OCI-LY7 (cell line): ENCODE measurements at regions not wholly inside any gene's neighbourhood (a gene's known extent, or its start where the extent isn't known, plus 50 kb on each side); places are given as distances from the start of the nearest gene placed in this dataset.

Source experiments
- BruUV-seq: library from RNA; stranded (reverse); fragments of 400-500 nt; replicated peaks from 2 replicates; lab custom pipeline; 2021; lab: Mats Ljungman, UMichigan
- CTCF ChIA-PET: fragments of 300-600 bp; sonication (Branson Sonifier 250); formaldehyde crosslinking; loops from one replicate; lab custom pipeline; 2022; ENCODE audit warnings: antibody characterized with exemption; ENCODE audit not compliant: unreplicated experiment; lab: Charles Lee
- POLR2A ChIA-PET: fragments of 300-600 bp; sonication (Branson Sonifier 250); formaldehyde crosslinking; loops from one replicate; lab custom pipeline; 2022; ENCODE audit warnings: antibody characterized with exemption; lab: Charles Lee
- DNase-seq: peaks from one replicate; pipeline ENCODE4 v3.0.0-alpha.2; 2015; ENCODE audit warnings: low spot score
- H2AFZ ChIP-seq: fragments of 200-600 bp; sonication (generic), shearing (Covaris generic); 2 replicates; pipeline ENCODE4 v1.6.1; 2014; ENCODE audit warnings: mild to moderate bottlenecking, antibody characterized with exemption, low read length, moderate library complexity
- H3K27ac ChIP-seq: fragments of 200-600 bp; sonication (generic); 2 replicates; pipeline ENCODE4 v1.5.1; 2014; ENCODE audit warnings: mixed run types, low read depth, mild to moderate bottlenecking, moderate library complexity, low read length, inconsistent platforms; ENCODE audit not compliant: poor library complexity, severe bottlenecking
- H3K36me3 ChIP-seq: fragments of 200-600 bp; sonication (generic); 2 replicates; pipeline ENCODE4 v1.6.1; 2014; ENCODE audit warnings: mild to moderate bottlenecking, antibody characterized with exemption, low read length, moderate library complexity, mixed read lengths; ENCODE audit not compliant: insufficient read depth
- H3K4me1 ChIP-seq: fragments of 200-600 bp; sonication (generic); 2 replicates; pipeline ENCODE4 v1.5.1; 2014; ENCODE audit warnings: mild to moderate bottlenecking, low read length; ENCODE audit not compliant: insufficient read depth, poor library complexity, severe bottlenecking
- H3K4me2 ChIP-seq: fragments of 200-600 bp; sonication (generic); 2 replicates; pipeline ENCODE4 v1.6.1; 2014; ENCODE audit warnings: mild to moderate bottlenecking, low read length
- H3K4me3 ChIP-seq: fragments of 200-600 bp; sonication (generic); 2 replicates; pipeline ENCODE4 v1.5.1; 2014; ENCODE audit warnings: mild to moderate bottlenecking, low read depth, low read length; ENCODE audit not compliant: poor library complexity, severe bottlenecking
- H3K79me2 ChIP-seq: fragments of 200-600 bp; sonication (generic); 2 replicates; pipeline ENCODE4 v1.6.1; 2016; ENCODE audit warnings: low read depth, mild to moderate bottlenecking, low read length, moderate library complexity, mixed read lengths; ENCODE audit not compliant: insufficient read depth
- H3K9me2 ChIP-seq: fragments of 200-600 bp; sonication (generic); 2 replicates; pipeline ENCODE4 v1.6.1; 2016; ENCODE audit warnings: mild to moderate bottlenecking, low read length, mixed read lengths; ENCODE audit not compliant: insufficient read depth
- H3K9me3 ChIP-seq: fragments of 200-600 bp; sonication (generic); 2 replicates; pipeline ENCODE4 v1.6.1; 2014; ENCODE audit warnings: mild to moderate bottlenecking, mixed run types, low read length, mixed read lengths
- H4K20me1 ChIP-seq: fragments of 200-600 bp; sonication (generic); 2 replicates; pipeline ENCODE4 v1.6.1; 2014; ENCODE audit warnings: mild to moderate bottlenecking, antibody characterized with exemption, low read length, moderate library complexity, mixed read lengths; ENCODE audit not compliant: insufficient read depth
- CTCF ChIP-seq: fragments of 200-600 bp; sonication (generic); conservative IDR thresholded peaks from 2 replicates; pipeline ENCODE4 v1.5.1; 2014; ENCODE audit warnings: mild to moderate bottlenecking, antibody characterized with exemption, low read length, moderate library complexity, mixed read lengths
- EZH2phosphoT487 ChIP-seq: fragments of 200-600 bp; sonication (generic); IDR thresholded peaks from 2 replicates; pipeline ENCODE4 v1.6.1; 2018; ENCODE audit warnings: low read depth, borderline replicate concordance, mild to moderate bottlenecking, mixed run types, antibody characterized with exemption, low read length, moderate library complexity, mixed read lengths
- intact Hi-C: fragments of 100-400 bp; cut with micrococcal nuclease; formaldehyde crosslinking; loops from one replicate; pipeline ENCODE4 v1.10.0; 2022; ENCODE audit not compliant: unreplicated experiment

GRCh38 chr10:35822316-35822715 is 180.2 kb upstream of the FZD8 start:
- Histone ChIP-seq H3K4me3 (no peak overlapping the region), H3K9me2 (no peaks in the 10 kb centered on the region), H3K27ac (no peak overlapping the region), H2AFZ (no peak overlapping the region), H3K4me1 (no peaks in the 10 kb centered on the region), H3K79me2 (no peaks in the 10 kb centered on the region), H3K4me2 (no peak overlapping the region), H3K36me3 (no peaks in the 10 kb centered on the region), H4K20me1 (no peaks in the 10 kb centered on the region), H3K9me3 (no peaks in the 10 kb centered on the region)
- no TSS peak for BruUV-seq
- DNase-seq = no peak
- ChIA-PET POLR2A (interaction anchor here (0.7 kb wide), 1 partner anchor 27 kb away, joined by 3 read pairs; no protein-coding TSS in a partner anchor), CTCF (no interaction called here)
- TF ChIP-seq EZH2phosphoT487 (no peak), CTCF (no peak)
- intact Hi-C loops = no loop called here

GRCh38 chr10:35821339-35821911 is 179.3 kb upstream of the FZD8 start:
- H2AFZ ChIP-seq = no peak overlapping the region
- H3K27ac ChIP-seq = no peak overlapping the region
- H3K4me3 ChIP-seq = no peak overlapping the region
- TF ChIP-seq CTCF = no peak
- TF ChIP-seq EZH2phosphoT487 = no peak
- no peaks in the 10 kb centered on the region for H4K20me1 ChIP-seq
- H3K4me1 ChIP-seq = no peaks in the 10 kb centered on the region
- H3K79me2 ChIP-seq = no peaks in the 10 kb centered on the region
- H3K9me3 ChIP-seq = no peaks in the 10 kb centered on the region
- no peak for DNase-seq
- intact Hi-C loops = no loop called here
- H3K4me2 ChIP-seq = no peak overlapping the region
- BruUV-seq = no TSS peak
- H3K36me3 ChIP-seq = no peaks in the 10 kb centered on the region
- POLR2A ChIA-PET = interaction anchor here (0.7 kb wide), 1 partner anchor 1054 kb away, joined by 3 read pairs; no protein-coding TSS in a partner anchor
- no peaks in the 10 kb centered on the region for H3K9me2 ChIP-seq
- CTCF ChIA-PET = no interaction called here

DNA sequence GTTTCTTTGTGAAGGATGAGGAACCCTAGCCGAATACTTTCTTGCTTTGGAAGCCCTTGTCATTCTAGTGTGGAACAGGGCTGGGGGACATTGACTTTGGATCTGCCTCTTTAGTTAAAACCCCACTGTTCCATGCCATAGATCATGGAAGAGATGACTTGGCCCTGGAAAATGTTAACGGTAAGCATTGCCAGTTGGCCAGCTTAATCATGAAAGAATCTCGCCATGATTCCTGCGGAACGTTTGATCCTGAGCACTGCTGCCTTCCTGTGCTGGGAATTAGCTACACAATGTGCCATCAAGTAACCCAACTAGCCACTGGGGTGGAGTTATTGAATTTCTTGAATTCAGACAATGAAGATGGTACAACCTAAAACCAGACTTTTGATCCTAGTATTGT is 177.6 kb upstream of the FZD8 start:
- no peaks in the 10 kb centered on the region for H3K9me3 ChIP-seq
- no peak for TF ChIP-seq EZH2phosphoT487
- no peak for TF ChIP-seq CTCF
- no peaks in the 10 kb centered on the region for H4K20me1 ChIP-seq
- no peaks in the 10 kb centered on the region for H3K36me3 ChIP-seq
- no peaks in the 10 kb centered on the region for H3K9me2 ChIP-seq
- CTCF ChIA-PET = no interaction called here
- no peak overlapping the region for H3K4me2 ChIP-seq
- no peak overlapping the region for H3K27ac ChIP-seq
- no peak for DNase-seq
- H3K79me2 ChIP-seq = no peaks in the 10 kb centered on the region
- no peak overlapping the region for H2AFZ ChIP-seq
- H3K4me1 ChIP-seq = no peaks in the 10 kb centered on the region
- no peak overlapping the region for H3K4me3 ChIP-seq
- BruUV-seq = no TSS peak
- intact Hi-C loops = no loop called here
- POLR2A ChIA-PET = no interaction called here
